ENCODE measurements at regions not wholly inside any gene's neighbourhood (a gene's known extent, or its start where the extent isn't known, plus 50 kb on each side); places are given as distances from the start of the nearest gene placed in this dataset.

DNA sequence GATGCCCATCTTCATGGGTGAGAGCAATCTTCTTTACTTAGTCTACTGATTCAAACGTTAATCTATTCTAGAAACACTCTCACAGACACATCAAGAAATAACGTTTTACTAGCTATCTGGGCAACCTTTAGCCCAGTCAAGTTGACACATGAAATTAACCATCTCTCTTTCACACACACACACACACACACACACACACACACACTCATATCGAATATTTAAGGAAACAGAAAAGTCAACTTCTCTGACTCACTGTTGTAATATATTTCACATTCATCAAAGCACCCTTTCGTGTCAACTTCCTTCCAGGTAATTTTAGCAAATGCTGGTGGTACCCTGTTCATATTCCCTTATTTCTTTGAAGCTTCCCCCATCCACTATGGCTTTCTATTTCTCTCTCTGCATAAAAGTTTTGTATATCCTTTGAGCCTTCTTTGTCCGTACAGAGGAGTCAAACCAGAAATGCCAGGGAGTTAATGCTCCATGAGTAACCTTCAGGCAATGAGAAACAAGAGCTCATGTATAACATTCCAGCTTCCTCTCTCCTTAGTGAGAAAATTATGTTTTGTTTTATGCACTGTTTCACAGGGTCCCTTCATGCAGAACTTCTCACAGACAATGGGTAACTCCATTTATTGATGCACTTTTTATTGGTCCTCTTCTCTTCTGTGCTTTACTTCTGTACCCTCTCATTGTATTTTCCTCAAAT is 335.5 kb upstream of the CBLB start:
- Mint-ChIP-seq H3K36me3 (ENCODE audit: low read depth, unreplicated experiment) (no peaks in the 10 kb centered on the region), H3K4me1 (ENCODE audit: unreplicated experiment) (peaks cover 18% of the 10 kb centered on the region)
- no peak for TF ChIP-seq CTCF (IDR thresholded peaks at IDR 0.05; ENCODE audit: unreplicated experiment)

DNA sequence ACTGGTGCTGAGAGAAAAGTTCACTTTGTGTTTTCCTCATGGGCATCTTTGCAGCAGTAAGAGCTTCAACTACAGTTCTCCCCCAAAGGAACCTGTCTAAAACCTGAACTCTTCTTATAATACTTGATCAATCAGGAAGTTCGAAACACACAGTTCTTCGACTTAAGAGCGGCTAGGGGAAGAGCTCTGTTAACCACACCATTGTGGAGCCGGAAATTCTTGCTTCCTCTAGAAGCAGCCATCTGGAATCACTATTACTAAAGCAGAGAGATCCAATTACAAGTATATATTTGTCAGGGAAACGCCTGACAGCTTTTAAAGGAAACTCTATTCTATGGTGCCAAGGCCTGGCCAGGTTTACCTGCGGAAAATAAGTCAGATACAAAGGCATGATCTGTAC is 337.3 kb upstream of the CBLB start:
- Mint-ChIP-seq H3K4me1 (ENCODE audit: unreplicated experiment) (peaks cover 18% of the 10 kb centered on the region), H3K9me3 (ENCODE audit: unreplicated experiment) (peaks cover 6% of the 10 kb centered on the region), H3K36me3 (ENCODE audit: low read depth, unreplicated experiment) (no peaks in the 10 kb centered on the region), H3K27ac (ENCODE audit: unreplicated experiment) (peak overlapping the region; percentile 98), H3K27me3 (ENCODE audit: unreplicated experiment) (no peaks in the 10 kb centered on the region), H3K4me3 (ENCODE audit: unreplicated experiment) (no peak overlapping the region)
- peak; percentile 26 for DNase-seq (ENCODE audit: low spot score)
- TF ChIP-seq CTCF (IDR thresholded peaks at IDR 0.05; ENCODE audit: unreplicated experiment), result no peak

More for the DNA sequence above, 335.5 kb upstream of the CBLB start:
- no peak overlapping the region for H3K4me3 Mint-ChIP-seq (ENCODE audit: unreplicated experiment)
- H3K27ac Mint-ChIP-seq (ENCODE audit: unreplicated experiment), result no peak overlapping the region
- H3K9me3 Mint-ChIP-seq (ENCODE audit: unreplicated experiment), result peaks cover 6% of the 10 kb centered on the region
- H3K27me3 Mint-ChIP-seq (ENCODE audit: unreplicated experiment), result no peaks in the 10 kb centered on the region
- no peak for DNase-seq (ENCODE audit: low spot score)

DNA sequence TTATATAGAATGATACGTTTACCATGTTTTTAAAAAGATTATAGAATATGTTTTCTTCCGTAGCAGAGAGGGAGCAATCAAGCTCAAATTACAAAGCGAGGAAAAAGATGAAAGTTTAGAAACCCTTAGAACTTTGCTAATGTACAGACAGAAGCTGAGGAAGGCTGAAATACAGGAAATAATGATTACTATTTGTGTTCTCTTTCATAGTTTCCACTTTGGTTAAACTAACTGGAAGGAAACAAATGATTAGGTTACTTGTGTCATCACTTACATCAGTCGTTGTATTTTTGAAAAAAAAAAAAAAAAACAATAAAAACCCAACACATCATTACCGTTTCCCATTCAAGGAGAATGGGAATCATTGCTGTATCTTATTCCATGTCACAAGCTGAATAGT is 337.8 kb upstream of the CBLB start:
- Mint-ChIP-seq H3K36me3 (ENCODE audit: low read depth, unreplicated experiment) (no peaks in the 10 kb centered on the region), H3K27me3 (ENCODE audit: unreplicated experiment) (no peaks in the 10 kb centered on the region), H3K27ac (ENCODE audit: unreplicated experiment) (peak overlapping the region; percentile 98), H3K9me3 (ENCODE audit: unreplicated experiment) (peaks cover 6% of the 10 kb centered on the region), H3K4me1 (ENCODE audit: unreplicated experiment) (peaks cover 18% of the 10 kb centered on the region), H3K4me3 (ENCODE audit: unreplicated experiment) (no peak overlapping the region)
- no peak for DNase-seq (ENCODE audit: low spot score)
- TF ChIP-seq CTCF (IDR thresholded peaks at IDR 0.05; ENCODE audit: unreplicated experiment), result no peak

GRCh38 chr3:106208251-106208650 is 339.4 kb upstream of the CBLB start:
- Mint-ChIP-seq H3K36me3 (ENCODE audit: low read depth, unreplicated experiment) (no peaks in the 10 kb centered on the region), H3K27ac (ENCODE audit: unreplicated experiment) (no peak overlapping the region), H3K4me1 (ENCODE audit: unreplicated experiment) (peaks cover 18% of the 10 kb centered on the region), H3K4me3 (ENCODE audit: unreplicated experiment) (no peak overlapping the region), H3K9me3 (ENCODE audit: unreplicated experiment) (peaks cover 6% of the 10 kb centered on the region), H3K27me3 (ENCODE audit: unreplicated experiment) (no peaks in the 10 kb centered on the region)
- no peak for TF ChIP-seq CTCF (IDR thresholded peaks at IDR 0.05; ENCODE audit: unreplicated experiment)
- no peak for DNase-seq (ENCODE audit: low spot score)

DNA sequence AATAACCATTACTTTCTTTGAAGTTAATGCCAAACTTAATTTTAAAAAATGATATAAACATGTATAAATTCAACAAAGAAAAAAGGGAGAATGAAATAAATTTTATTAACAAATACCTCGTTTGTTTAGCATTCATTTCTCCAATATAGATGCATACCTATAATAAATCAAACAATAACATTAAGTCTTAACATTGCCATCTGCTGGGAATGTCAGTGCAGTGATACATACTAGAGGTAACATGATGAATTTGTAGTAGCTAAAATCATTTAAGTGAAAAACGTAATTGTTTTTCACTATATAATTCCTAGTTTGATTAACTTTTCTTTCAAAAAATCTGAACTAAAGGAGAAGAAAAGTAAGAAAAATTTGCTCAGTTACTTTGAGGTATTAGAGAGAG is 340.2 kb upstream of the CBLB start:
- no peak for TF ChIP-seq CTCF (IDR thresholded peaks at IDR 0.05; ENCODE audit: unreplicated experiment)
- Mint-ChIP-seq H3K4me1 (ENCODE audit: unreplicated experiment) (peaks cover 18% of the 10 kb centered on the region), H3K27ac (ENCODE audit: unreplicated experiment) (no peak overlapping the region)

More for the DNA sequence above, 340.2 kb upstream of the CBLB start:
- Mint-ChIP-seq H3K36me3 (ENCODE audit: low read depth, unreplicated experiment) (no peaks in the 10 kb centered on the region), H3K27me3 (ENCODE audit: unreplicated experiment) (no peaks in the 10 kb centered on the region), H3K9me3 (ENCODE audit: unreplicated experiment) (peaks cover 6% of the 10 kb centered on the region), H3K4me3 (ENCODE audit: unreplicated experiment) (no peak overlapping the region)
- no peak for DNase-seq (ENCODE audit: low spot score)

Measured in endothelial cell (in vitro differentiated cells).